GM12875 (cell line): ENCODE measurements at regions not wholly inside any gene's neighbourhood (a gene's known extent, or its start where the extent isn't known, plus 50 kb on each side); places are given as distances from the start of the nearest gene placed in this dataset.
"Not testable (repeated sequence)": the region's sequence is repeated elsewhere in the genome, so short reads cannot be mapped to it uniquely, and the experiment has no call there.

Experiments used
- H3K4me3 ChIP-seq: one replicate; pipeline ENCODE4 v1.5.1; 2011; ENCODE audit warnings: low read depth, low read length, control low read depth
- TF ChIP-seq, protein P1 (sequence below): IDR thresholded peaks from 2 replicates; pipeline ENCODE4 v1.5.1; 2011; ENCODE audit warnings: low read depth, mild to moderate bottlenecking, control low read depth, inconsistent platforms, low read length, moderate library complexity, borderline replicate concordance; ENCODE audit not compliant: insufficient read depth

- H3K4me3 ChIP-seq, result no peak overlapping the region
- TF ChIP-seq, protein P1, sequence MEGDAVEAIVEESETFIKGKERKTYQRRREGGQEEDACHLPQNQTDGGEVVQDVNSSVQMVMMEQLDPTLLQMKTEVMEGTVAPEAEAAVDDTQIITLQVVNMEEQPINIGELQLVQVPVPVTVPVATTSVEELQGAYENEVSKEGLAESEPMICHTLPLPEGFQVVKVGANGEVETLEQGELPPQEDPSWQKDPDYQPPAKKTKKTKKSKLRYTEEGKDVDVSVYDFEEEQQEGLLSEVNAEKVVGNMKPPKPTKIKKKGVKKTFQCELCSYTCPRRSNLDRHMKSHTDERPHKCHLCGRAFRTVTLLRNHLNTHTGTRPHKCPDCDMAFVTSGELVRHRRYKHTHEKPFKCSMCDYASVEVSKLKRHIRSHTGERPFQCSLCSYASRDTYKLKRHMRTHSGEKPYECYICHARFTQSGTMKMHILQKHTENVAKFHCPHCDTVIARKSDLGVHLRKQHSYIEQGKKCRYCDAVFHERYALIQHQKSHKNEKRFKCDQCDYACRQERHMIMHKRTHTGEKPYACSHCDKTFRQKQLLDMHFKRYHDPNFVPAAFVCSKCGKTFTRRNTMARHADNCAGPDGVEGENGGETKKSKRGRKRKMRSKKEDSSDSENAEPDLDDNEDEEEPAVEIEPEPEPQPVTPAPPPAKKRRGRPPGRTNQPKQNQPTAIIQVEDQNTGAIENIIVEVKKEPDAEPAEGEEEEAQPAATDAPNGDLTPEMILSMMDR, result no peak
Observed at GRCh38 chr4:83731609-83732008, 195.7 kb downstream of the GPAT3 start.

DNA sequence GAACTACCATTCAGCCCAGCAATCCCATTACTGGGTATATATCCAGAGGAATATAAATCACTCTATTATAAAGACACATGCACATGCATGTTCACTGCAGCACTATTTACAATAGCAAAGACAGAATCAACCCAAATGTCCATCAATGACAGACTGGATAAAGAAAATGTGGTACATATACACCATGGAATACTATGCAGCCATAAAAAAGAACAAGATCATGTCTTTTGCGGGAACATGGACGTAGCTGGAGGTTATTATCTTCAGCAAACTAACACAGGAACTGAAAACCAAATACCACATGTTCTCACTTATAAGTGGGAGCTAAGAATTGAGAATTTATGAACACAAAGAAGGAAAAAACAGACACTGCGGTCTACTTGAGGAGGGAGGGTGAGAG lies 195.1 kb downstream of the GPAT3 start:
- not testable (repeated sequence) for H3K4me3 ChIP-seq

- TF ChIP-seq, protein P1, result no peak
- no peak overlapping the region for H3K4me3 ChIP-seq
Observed at GRCh38 chr4:83728191-83728590, 192.3 kb downstream of the GPAT3 start.

DNA sequence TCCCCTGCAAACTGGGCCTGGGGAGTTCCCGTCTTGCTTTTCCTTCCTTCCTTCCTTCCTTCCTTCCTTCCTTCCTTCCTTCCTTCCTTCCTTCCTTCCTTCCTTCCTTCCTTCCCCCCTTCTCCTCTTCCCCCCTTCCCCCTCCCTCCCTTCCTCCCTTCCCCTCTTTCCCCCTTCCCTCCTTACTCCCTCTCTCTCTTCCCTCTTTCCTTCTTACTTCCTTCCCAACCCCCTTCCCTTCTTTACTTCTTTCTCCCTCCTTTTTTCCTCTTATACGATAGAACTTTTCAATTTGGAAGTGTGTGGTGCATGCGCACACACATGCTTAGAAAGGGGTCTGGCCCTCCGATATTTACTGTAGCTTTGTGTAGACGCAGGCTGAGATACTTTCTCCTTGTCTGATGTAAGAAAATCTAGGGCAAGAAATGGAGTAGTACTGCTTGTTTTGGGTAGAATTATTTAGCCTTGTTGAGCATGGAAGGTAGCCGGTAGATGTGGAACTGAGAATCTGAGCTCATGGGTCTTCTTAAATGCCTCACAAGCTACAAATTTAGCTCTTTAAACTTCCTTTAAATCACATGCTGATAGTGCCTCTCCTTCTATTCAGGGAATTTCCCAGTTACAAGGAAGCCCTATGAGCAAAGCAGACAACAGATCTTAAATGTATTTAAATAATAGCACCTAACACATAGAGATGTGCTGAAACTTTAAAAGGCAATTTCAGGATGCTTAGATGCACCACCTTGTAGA lies 189.6 kb downstream of the GPAT3 start:
- TF ChIP-seq, protein P1, result no peak
- H3K4me3 ChIP-seq, result no peak overlapping the region

DNA sequence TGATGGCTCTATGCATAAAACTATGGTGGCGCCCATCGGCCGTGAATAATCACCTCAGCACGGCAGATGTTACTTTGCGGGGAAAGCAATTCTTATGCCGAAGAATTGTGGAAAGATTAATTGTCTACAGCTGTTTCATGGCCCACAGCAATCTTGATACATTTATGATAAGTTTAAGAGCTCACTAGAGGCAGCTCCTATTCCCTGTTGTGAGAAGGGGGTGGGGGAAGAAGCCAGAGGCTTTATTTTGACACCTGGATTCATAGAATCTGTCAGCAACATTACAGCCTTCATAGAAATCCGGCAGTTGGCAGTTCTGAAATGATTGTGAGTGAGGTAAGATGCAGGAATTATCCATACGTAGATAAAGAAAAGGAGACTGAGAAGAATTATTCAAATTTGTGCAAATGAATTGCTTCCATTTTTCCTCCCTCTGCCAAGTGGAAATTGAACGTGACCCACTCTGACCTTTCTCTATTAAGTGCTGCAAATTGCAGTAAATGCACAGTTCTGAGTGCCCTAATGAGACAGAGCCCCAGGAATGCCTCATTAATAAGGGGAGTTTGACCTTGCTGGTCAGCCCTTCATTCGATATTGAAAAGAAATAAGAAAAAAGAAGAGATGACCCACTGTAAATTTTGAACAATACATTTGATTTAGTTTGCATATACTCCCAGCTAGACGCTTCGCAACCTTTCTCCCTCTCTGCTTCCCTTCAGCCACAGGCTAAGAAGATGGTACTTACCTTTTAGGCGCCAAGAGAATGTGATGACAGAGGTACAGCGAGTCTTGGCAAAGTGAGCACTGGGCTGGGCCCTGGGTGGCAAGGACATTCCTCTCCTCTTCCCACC lies 188.8 kb downstream of the GPAT3 start:
- TF ChIP-seq, protein P1, result no peak

GRCh38 chr4:83723609-83724008 lies 187.7 kb downstream of the GPAT3 start:
- H3K4me3 ChIP-seq, result no peak overlapping the region
- TF ChIP-seq, protein P1, result no peak

More for the DNA sequence above, 188.8 kb downstream of the GPAT3 start:
- no peak overlapping the region for H3K4me3 ChIP-seq

GRCh38 chr4:83722730-83723269 lies 186.9 kb downstream of the GPAT3 start:
- H3K4me3 ChIP-seq, result no peak overlapping the region
- TF ChIP-seq, protein P1, result no peak
